ENCODE measurements at regions not wholly inside any gene's neighbourhood (a gene's known extent, or its start where the extent isn't known, plus 50 kb on each side); places are given as distances from the start of the nearest gene placed in this dataset.

- no peak for TF ChIP-seq CTCF (IDR thresholded peaks at IDR 0.05)
- no peak for TF ChIP-seq POLR2A (IDR thresholded peaks at IDR 0.05)
These were observed 101.9 kb upstream of the C1orf21 start for GRCh38 chr1:184284900-184285299.

Measured in prostate gland (tissue), 2 donors.